GM21528 (cell line): ENCODE measurements at regions not wholly inside any gene's neighbourhood (a gene's known extent, or its start where the extent isn't known, plus 50 kb on each side); places are given as distances from the start of the nearest gene placed in this dataset.

Source experiments
- ATAC-seq: cut with Tn5 transposase; IDR thresholded peaks from one replicate; pipeline ENCODE4 v1.9.1; 2021; ENCODE audit warnings: mild to moderate bottlenecking, moderate library complexity; ENCODE audit not compliant: unreplicated experiment, low FRiP score

DNA sequence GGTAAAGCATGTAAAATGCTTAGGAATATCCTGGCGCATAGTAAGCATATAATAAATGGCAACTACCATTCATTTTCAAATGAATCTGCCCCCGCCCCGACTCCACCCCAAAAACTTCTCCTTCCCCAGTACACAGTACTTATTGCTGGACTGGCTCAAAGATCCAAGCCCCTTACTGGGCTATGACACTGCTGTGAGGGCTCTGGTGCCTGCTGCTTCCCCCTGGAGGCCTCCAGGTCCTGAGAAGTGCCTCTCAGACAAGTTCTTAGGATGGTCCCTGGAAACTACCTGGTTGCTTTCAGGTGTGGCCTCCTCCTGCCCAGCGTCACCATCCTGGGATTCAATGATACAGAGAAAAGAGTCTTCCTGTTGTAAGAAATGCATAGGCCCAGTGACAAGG is 190.6 kb upstream of the NTM start:
- no peak for ATAC-seq

DNA sequence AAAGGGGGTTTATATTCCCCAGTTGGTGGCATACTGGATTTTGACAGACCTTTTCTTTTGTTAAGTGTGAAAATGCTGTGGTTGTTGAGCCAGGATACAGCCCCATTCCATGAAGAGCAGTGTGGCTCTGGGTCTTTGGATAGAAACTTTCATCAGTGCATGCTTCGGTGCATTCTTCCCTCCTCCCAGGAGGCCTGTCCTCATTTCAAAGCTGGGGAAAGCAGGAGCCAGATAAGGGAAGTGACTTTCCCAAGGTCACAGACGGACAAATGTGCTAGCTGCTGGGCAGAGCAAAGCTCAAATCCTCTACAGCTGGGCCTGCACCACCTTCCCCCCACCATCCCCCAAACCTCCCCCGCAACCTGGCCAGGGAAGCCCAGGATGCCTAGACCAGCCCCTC is 184.5 kb upstream of the NTM start:
- no peak for ATAC-seq

DNA sequence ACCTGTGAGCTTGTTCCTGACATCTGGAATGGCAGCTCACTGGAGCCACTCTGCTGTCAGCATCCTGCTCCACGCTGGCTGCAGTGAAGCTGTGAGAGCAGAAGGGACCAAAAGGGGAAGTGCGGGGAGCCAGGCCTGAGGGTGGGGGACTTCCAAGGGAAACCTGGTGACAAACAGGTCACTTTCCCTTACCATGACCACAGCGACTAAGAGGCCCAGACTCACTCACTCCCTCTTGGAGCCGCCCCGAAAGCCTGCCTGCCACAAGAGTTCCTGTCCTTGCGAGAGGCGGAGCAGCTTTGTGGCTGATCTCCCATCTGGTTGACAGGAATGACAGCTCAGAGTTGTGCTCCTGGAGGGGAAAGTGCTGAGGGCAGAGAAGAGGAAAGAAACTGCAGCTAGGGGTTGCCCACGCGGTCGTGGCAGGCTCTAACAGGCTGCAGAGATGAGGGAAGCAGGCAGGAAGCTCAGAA is 183.8 kb upstream of the NTM start:
- ATAC-seq, result peak; percentile 92

DNA sequence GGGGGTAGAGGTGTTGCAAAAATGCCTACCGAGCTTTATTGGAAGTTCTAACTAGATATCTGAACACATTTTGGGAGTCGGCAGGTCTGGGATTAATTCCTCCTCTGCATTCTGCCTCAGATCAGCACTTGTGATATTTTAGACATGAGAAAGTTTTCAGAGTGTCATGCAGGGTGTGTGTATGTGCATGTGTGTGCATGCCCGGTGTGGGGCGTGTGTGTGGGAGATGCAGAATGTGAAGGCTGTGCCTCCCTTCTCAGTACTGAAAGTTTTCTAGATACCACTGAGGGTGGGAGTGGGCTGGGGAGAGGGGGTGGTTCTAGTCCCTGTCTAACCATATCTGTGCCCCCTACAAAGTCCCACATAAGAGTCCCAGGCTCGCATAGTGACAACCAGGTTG is 180.0 kb upstream of the NTM start:
- no peak for ATAC-seq

DNA sequence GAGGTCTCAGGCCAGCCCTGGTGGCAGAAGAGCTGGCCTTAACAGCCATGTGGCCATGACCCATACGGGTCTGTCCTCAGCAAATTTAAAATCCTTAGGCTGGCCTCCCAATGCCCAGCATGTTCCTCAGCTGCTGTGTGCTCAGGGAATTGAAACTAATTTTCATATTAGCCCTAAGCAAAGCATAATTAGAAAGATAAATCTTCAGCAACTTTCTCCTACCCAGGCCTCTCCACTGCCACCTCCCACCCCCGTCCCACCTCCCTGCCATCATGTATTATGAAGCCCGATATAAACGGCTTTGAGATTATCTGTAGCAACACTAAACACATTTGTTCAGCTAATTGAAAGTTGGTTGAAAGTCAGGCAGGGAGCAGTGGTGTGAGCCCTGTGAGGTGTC is 178.8 kb upstream of the NTM start:
- no peak for ATAC-seq

DNA sequence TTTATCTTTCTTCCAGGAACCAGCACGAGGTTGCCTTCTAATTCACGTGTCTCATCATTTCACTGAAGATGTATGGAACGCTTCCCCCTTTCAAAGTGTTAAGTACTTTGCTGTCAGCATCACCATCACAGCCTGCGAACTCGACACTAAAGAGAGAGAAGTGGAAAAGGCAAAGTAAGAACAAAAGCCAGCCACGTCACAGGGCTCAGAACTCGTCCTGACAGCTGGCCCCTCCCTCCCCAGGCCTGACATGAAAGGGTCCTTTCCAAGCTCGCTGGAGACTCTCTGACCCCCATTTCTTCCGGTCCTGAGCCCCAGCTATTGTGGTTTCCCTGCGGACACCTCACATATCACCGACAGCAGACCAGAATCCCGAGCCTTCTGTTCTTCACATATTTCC is 177.8 kb upstream of the NTM start:
- no peak for ATAC-seq

DNA sequence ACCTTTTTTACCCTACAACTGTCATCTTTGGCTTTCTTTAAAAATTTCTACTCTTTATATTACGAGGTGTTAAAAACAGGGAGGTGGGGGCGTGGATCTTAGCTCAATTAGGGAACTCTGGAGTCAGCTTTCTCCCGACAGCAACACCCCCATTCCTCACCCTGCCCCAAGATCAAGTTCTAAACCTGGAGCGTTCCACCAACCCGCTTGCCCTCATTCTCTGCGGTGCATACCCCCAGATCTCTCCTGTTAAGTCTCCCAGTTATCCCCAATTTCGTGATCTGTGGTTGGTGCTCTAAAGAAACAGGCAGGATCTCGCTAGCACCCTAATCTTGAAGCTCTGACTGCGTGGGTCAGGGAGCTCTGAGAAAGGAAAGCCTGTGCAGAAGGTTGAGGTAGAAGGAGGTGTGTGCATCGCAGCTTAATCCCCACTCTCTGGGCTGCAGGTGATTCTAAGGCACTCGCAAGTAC is 177.3 kb upstream of the NTM start:
- no peak for ATAC-seq

- no peak for ATAC-seq
Measured at GRCh38 chr11:131194726-131195125, 175.7 kb upstream of the NTM start.

GRCh38 chr11:131195661-131196517 is 174.5 kb upstream of the NTM start:
- no peak for ATAC-seq

- no peak for ATAC-seq
Measured at GRCh38 chr11:131198161-131199014, 172.0 kb upstream of the NTM start.

DNA sequence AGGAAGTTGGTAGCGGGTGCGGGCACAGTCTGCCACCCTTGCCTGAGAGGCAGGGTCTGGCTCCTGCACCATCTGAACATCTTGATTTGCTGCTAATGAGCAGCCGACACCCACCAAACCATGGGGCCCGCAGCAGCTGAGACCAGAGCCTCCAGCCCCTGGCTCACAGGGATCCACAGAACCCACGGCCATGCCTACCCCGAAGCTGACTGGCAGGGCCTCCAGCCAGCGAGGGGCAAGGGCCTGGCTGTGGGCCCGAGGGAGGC is 171.5 kb upstream of the NTM start:
- no peak for ATAC-seq

DNA sequence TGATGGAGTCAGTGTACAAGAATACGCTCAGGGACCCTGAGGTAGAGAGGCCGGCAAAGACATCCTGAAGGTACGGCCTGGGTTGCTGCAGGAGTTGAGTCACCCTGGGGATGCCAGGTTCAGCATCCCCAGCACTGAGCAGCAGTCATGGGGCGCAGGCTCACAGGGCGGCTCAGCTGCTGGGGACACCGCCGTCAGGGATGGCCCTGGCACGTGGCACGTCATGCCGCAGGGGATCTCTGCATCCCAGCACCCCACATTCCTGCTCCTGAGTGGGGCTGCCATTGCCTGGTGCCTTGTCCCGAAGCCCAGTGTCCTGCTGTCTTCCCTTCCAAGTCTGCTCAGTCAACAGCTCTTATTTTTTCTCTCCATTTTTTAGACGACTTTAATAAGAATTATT is 168.7 kb upstream of the NTM start:
- no peak for ATAC-seq

GRCh38 chr11:131203040-131203439 is 167.4 kb upstream of the NTM start:
- ATAC-seq, result no peak

- no peak for ATAC-seq
Measured at GRCh38 chr11:131204282-131204681, 166.1 kb upstream of the NTM start.

GRCh38 chr11:131204765-131205380 is 165.5 kb upstream of the NTM start:
- ATAC-seq, result no peak

GRCh38 chr11:131206671-131207070 is 163.7 kb upstream of the NTM start:
- ATAC-seq, result no peak

DNA sequence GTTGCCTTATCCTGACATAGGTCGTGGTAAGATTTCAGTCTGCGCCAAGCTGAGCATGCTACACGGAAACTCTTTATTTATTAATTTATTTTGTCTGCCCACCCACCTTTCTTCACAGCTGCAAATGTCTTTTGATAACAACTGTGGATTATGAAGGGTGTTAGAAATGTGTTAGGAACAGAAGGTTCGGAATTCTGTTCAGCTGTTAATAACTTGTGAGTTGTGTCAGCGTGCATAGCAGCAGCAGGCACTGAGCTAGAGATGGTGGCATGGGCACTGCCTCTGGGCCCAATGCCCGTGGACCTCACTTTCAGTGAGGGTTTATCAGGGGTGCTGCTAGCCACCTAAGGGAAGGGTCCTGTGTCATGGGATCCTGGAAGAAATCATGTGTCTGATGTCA is 162.5 kb upstream of the NTM start:
- ATAC-seq, result no peak

DNA sequence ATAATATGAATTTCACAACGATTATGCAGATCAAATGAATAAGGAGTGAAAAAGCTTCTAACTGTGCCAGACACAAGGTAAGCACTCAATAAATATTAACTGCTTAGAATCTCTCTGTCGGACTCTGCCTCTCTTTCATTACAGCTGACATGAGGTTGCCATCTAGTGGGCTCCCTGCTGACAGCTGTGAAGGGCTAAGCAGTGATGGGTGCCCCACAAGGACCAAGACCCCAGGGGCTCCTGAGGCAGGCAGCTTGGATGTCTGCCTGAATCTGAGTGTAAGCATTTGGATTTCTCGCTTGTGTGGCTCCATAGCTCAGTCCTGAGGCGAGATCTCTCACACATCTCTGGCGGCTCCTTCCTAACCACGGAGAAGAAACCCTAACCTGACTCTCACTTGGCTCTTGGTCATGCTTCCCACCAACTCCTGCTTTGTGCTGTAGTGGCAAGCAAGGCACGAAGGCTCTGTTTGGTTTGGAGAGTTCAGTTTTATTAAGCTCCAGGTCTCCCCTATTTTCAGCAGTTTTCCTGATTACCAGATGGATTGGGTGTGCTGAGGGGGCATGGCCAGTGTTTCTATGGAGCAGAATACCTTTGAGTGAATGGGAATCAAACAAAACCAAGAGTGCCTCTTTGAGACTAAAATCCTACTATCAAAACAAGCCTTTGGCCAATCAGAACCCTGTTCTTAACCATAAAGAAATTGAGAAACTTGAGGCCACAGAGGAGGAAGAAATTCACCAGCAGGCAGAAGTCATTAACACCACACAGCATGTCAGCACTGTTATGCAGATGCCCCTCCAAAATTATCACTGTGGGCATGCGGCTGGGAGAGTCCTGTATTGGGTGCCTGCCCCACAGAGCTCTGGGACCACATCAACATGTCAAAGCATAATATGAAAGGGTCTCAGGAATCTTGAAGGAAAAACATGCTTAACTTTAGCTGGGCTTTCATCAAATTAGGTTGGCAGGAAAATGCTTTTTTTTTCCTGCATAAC is 152.8 kb upstream of the NTM start:
- no peak for ATAC-seq

GRCh38 chr11:131218542-131218941 is 151.9 kb upstream of the NTM start:
- ATAC-seq, result no peak

GRCh38 chr11:131219646-131220045 is 150.8 kb upstream of the NTM start:
- no peak for ATAC-seq
